ENCODE measurements at regions not wholly inside any gene's neighbourhood (a gene's known extent, or its start where the extent isn't known, plus 50 kb on each side); places are given as distances from the start of the nearest gene placed in this dataset.

DNA sequence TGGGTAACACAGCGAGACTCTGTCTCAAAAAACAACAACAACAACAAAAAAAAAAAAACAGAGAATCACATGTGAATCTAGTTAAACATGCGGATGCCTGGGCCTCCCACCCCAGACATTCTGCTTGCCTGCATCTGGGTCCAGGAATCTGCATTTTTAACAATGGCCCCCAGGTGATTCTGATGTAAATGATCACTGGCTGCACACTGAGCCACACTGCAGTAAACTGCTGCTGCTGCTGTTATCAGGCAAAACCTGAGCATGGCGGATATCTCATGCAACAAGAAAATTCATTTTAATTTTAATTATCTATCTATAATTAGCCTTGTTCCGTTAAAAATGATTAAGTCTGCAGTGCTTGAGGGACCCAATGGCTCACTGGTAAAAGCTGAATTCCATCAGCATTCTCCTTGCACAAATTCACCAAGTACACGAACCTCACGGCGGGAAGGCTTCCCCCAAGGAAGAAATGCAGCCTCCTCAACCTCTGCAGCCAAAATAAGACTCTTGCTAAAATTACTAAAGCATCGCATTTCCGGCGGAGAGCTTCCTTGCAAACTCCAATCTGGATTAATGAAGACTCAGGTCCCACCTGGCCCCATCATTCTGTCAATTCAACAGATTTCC, 81.6 kb upstream of the SNX9 start:
- Histone ChIP-seq H3K27me3 (ENCODE audit: control insufficient read depth, insufficient read depth, low read length) (no peaks in the 10 kb centered on the region; the same call in 1 of the 2 replicates), H3K4me3 (ENCODE audit: low read depth, low read length) (no peak overlapping the region), H3K36me3 (ENCODE audit: control insufficient read depth, insufficient read depth, low read length) (no peaks in the 10 kb centered on the region)
- ChIA-PET CTCF (no interaction called here), POLR2A (no interaction called here)
- DNase-seq (ENCODE audit: low read depth) = no peak
- TF ChIP-seq, protein P1, sequence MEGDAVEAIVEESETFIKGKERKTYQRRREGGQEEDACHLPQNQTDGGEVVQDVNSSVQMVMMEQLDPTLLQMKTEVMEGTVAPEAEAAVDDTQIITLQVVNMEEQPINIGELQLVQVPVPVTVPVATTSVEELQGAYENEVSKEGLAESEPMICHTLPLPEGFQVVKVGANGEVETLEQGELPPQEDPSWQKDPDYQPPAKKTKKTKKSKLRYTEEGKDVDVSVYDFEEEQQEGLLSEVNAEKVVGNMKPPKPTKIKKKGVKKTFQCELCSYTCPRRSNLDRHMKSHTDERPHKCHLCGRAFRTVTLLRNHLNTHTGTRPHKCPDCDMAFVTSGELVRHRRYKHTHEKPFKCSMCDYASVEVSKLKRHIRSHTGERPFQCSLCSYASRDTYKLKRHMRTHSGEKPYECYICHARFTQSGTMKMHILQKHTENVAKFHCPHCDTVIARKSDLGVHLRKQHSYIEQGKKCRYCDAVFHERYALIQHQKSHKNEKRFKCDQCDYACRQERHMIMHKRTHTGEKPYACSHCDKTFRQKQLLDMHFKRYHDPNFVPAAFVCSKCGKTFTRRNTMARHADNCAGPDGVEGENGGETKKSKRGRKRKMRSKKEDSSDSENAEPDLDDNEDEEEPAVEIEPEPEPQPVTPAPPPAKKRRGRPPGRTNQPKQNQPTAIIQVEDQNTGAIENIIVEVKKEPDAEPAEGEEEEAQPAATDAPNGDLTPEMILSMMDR (IDR thresholded peaks at IDR 0.05; ENCODE audit: insufficient read depth, low read depth, low read length) = no peak

DNA sequence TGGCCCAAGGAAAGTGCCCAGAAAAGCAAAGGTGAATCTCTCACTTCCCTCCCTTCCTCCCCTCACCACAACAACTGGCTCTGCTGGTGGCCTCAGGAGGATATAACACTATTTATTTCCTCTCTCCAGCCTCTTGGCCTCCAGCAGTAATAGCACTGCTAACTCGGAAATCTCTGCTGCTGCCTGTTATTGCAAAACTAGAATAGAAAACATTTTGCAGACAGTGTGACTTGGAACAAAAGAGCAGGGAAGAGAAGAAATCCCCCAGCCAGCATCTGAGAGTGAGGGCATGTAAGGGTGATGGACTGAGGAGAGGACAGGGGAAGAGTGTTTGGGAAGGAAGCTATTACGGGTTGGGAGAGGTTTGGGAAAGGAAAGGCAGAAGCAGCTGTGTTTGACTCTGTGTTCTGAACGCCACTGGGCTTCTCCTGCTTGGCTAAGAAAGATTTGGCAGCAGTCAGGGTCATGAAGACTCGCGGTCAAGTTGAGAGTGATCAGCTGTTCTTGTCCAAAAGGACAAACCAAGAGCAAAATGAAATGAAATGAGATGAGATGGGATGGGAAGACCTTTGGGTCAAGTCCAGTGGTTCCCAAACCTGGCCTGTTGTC, 81.0 kb upstream of the SNX9 start:
- H3K27me3 ChIP-seq (ENCODE audit: control insufficient read depth, insufficient read depth, low read length) = peaks cover 4% of the 10 kb centered on the region; the same call in 1 of the 2 replicates
- H3K36me3 ChIP-seq (ENCODE audit: control insufficient read depth, insufficient read depth, low read length) = no peaks in the 10 kb centered on the region
- H3K4me3 ChIP-seq (ENCODE audit: low read depth, low read length) = no peak overlapping the region
- TF ChIP-seq, protein P1 (IDR thresholded peaks at IDR 0.05; ENCODE audit: insufficient read depth, low read depth, low read length) = no peak
- ChIA-PET CTCF (interaction anchor here (1.1 kb wide), 1 partner anchor 131 kb away, joined by 5 read pairs; no protein-coding TSS in a partner anchor), POLR2A (no interaction called here)
- no peak for DNase-seq (ENCODE audit: low read depth)

DNA sequence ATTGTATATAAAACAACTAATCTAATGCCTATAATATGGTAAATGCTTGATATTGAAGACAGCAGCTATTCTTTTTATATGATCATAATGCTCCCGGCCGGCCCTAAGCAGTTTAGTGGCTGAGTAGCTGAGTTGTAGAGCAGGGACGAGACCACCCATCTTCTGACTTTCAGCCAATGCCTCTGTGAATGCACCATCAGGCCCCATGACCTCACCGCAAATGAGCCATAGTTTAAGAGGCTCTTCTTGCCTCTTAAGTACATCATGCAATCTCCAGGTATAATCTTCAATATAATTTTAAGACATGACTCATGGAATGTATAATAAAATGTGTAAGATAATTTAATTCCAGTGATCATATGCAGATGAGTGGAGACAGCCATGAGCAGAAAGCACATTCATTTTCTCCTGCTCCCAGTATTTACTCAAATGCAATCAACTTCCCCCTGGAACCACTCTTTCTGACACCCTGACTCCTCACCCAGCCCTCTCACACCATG, 78.9 kb upstream of the SNX9 start:
- peaks cover 5% of the 10 kb centered on the region; the same call in 1 of the 2 replicates for H3K27me3 ChIP-seq (ENCODE audit: control insufficient read depth, insufficient read depth, low read length)
- TF ChIP-seq, protein P1 (IDR thresholded peaks at IDR 0.05; ENCODE audit: insufficient read depth, low read depth, low read length) = no peak
- ChIA-PET POLR2A (no interaction called here), CTCF (interaction anchor here (0.6 kb wide), 1 partner anchor 246 kb away, joined by 3 read pairs; no protein-coding TSS in a partner anchor)
- DNase-seq (ENCODE audit: low read depth) = no peak
- no peak overlapping the region for H3K4me3 ChIP-seq (ENCODE audit: low read depth, low read length)
- H3K36me3 ChIP-seq (ENCODE audit: control insufficient read depth, insufficient read depth, low read length) = no peaks in the 10 kb centered on the region

DNA sequence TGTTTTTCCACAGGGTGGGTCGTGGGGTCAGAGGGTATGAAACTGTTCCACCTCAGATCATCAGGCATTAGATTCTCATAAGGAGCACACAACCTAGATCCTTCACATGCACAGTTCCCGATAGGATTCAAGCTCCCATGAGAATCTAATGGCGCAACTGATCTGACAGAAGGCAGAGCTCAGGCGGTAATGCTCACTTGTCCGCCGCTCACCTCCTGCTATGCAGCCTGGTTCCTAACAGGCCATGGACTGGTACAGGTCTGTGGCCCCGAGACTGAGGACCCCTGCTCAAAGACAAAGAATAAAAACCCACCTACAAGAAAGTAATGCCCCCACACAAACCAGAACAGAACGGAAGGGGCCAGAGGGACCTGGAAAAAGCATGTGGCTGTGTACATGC, 76.1 kb upstream of the SNX9 start:
- CTCF ChIA-PET = no interaction called here

DNA sequence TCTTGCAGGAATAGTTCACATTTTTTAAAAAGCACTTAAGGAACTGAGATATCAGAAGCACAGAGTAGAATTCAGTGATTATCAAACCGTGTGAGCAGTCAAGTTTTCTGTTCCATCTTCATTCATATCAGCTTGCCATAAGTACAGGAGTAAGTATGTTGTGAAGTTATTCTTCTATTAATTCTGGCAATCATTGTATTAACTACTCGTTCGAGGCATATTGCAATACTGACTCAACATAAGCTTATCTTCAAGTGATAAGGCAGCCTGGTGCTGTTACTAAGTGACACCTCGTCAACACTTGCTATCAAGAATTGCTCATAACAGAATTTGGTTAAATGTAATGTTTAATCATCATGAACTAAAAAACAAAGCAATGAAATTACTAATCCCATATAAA, 75.7 kb upstream of the SNX9 start:
- CTCF ChIA-PET = interaction anchor here (1.0 kb wide), 1 partner anchor 11 kb away, joined by 3 read pairs; no protein-coding TSS in a partner anchor
- H3K4me3 ChIP-seq (ENCODE audit: low read depth, low read length) = no peak overlapping the region
- DNase-seq (ENCODE audit: low read depth) = no peak
- H3K27me3 ChIP-seq (ENCODE audit: control insufficient read depth, insufficient read depth, low read length) = peaks cover 5% of the 10 kb centered on the region; the same call in 1 of the 2 replicates
- no peaks in the 10 kb centered on the region for H3K36me3 ChIP-seq (ENCODE audit: control insufficient read depth, insufficient read depth, low read length)
- POLR2A ChIA-PET = no interaction called here
- TF ChIP-seq, protein P1 (IDR thresholded peaks at IDR 0.05; ENCODE audit: insufficient read depth, low read depth, low read length) = no peak

More for the DNA sequence above, 76.1 kb upstream of the SNX9 start:
- Histone ChIP-seq H3K36me3 (ENCODE audit: control insufficient read depth, insufficient read depth, low read length) (no peaks in the 10 kb centered on the region), H3K4me3 (ENCODE audit: low read depth, low read length) (no peak overlapping the region), H3K27me3 (ENCODE audit: control insufficient read depth, insufficient read depth, low read length) (peaks cover 5% of the 10 kb centered on the region; the same call in 1 of the 2 replicates)
- POLR2A ChIA-PET = no interaction called here
- TF ChIP-seq, protein P1 (IDR thresholded peaks at IDR 0.05; ENCODE audit: insufficient read depth, low read depth, low read length) = no peak
- DNase-seq (ENCODE audit: low read depth) = no peak

All from BJ (cell line).